HG03066 (cell line): ENCODE measurements at regions not wholly inside any gene's neighbourhood (a gene's known extent, or its start where the extent isn't known, plus 50 kb on each side); places are given as distances from the start of the nearest gene placed in this dataset.
"Not testable (repeated sequence)": the region's sequence is repeated elsewhere in the genome, so short reads cannot be mapped to it uniquely, and the experiment has no call there.

ENCODE experiments used
- ATAC-seq: cut with Tn5 transposase; IDR thresholded peaks from one replicate; pipeline ENCODE4 v1.9.1; 2021; ENCODE audit warnings: low read depth; ENCODE audit not compliant: unreplicated experiment

DNA sequence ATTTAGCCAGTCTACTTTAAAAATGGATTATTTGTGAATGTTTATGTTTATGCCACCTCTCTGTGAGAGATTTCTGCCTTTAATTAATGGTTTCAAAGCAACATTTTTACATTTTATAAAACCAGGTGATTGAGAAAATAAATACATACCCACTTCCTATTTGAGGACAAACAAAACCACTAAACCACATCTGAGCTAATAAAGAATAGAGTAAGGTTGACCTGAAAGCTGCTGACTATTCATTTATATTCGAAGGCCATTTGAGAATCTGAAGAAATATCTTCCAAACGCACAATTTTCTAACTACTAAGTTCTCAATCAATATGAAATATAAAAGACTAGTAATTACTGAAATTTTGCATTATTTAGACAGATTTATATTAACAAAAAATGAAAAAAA, 705.1 kb downstream of the XPNPEP1 start:
- no peak for ATAC-seq

DNA sequence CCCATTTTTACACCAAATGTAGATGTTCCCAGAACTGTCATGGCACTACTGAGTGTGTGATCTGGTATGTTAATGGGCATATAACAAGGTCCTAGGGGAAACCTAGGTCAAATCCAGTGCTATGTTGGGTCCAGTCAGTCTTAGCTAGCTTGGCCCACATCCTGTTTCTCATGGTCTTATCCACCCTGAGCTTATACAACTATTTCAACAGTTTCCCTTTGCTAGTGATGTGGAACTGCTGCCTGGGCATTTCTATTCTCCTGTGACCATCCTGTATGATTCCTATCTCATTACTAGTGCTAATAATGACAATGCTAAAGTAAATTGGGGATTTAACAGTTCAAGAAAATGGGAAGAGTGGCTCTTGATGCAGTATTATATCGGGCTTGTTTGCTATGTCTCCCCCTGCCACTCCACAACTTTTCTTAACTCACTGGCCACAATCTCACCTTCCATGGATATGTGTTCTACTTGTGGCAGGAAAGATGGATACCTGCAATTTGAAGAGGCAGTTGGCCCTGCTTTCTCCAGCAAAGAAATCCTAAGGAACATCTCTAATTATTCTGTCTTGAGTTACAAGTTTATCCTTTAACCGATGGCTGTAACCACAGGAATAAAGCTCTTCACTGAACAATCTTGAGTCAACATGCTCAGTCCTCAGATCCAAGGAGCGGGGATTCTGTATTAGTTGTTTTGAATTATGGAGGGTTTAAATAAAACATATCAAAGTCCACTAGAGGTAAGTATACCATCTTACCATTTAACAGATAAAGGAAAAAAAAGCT, 707.8 kb downstream of the XPNPEP1 start:
- ATAC-seq: no peak

DNA sequence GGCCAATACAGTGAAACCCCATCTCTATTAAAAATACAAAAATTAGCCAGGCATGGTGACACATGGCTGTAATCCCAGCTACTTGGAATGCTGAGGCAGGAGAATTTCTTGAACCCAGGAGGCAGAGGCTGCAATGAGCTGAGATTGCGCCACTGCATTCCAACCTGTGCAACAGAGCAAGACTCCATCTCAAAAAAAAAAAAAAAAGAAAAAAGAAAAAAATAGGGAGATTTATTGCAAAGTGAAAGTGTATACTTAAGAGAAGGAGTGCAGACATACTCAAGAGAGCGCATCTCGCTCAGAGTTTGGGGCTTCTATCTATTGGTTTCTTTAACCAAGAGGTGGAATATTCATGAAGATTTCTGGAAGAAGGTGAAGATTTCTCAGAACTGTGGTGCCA, 708.4 kb downstream of the XPNPEP1 start:
- ATAC-seq: not testable (repeated sequence)

DNA sequence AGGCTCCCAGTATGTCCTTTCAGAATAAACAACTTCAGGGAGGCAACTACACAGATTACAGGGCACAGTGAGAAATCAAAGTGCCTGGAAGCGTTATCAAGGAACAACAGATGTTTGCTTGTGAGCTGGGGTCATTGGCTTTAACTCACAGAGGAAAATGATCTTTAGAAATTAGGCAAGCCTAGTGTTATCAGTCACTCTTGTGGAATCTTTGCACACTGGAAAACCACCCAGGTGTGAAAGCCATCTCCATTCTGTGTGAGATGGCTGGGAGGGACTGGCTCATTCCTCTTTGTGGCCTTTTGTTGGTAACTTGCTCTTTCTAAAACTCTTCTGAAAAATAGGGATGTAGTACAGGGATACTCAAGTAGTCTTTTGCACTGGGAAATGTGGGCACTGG, 716.0 kb downstream of the XPNPEP1 start:
- ATAC-seq: no peak

DNA sequence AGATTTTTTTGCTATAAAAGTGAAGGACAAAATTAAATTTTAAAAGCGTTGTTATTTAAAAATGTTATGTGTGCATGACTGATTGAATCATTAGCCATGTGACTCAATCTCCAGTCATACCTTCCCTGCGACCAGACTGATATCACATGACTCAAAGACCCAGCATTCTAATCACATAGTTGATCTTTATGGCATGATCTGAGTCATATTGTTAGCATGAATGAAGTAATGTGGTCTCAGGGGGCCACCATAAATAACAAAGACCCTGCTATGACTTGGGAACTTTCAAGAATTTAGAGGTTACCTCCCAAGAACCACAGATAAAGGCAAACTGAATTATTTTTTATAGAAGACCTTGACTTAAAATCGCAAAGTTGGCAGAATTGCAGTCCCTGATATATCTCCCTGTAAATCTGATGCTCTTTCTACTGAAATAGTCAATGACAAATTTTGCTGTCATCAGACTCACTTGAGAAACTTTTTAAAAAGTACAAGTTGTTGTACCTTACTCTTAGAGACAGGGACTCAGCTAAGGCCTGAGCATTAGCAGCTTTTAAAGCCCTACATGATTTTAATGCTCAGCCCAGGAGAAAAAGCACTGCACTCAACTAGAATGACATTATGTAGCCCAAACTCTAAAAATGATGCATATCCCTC, 717.3 kb downstream of the XPNPEP1 start:
- no peak for ATAC-seq

DNA sequence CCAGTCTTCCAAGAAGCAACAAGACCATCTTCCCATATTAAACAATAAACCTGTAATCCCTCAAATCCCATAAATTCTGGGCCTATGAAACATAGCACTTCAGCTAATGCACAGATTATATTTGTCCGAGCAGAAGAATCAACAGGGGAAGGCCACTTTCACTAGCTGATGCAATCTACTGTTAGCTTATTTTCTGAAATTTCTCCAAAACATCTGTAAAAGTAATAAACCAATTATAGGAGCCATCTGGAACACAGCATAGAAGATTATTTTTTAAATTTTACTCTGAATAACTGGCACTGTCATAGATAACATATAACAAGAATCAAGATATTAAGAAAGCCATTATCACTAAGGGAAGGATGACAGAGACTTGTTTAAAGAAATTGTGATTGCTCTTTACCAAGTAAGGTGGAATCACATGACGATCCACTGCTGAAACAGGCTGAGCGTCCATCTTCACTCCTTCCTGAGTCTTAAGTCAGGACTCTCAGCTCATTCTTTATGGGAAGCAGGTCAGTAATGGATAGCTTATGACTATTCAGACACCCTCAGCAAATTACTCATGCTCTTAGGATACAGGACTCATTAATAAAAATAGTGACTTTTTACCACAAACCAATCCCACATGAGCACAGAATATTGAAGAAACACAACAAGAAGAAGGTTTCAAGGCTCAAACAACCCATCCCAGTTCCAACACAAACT, 719.5 kb downstream of the XPNPEP1 start:
- ATAC-seq: no peak

DNA sequence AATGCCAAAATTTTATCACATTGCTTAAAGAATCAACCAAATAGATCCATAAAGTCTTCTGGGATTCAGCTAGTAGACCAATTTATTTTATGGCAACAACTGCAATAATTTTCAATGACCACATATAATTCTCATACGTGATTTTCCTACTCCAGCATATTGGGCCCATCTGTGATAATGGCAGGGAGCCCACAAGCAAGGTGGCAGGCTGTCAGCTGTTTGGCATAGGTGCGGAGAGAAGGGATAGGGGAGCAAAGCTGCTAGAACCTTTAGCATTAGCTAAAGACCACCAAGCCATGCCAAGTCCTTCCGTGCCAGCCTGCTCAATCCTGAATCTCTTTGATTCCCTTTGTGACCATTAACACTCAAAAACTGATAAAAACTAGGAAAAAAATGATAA, 721.2 kb downstream of the XPNPEP1 start:
- ATAC-seq: no peak

DNA sequence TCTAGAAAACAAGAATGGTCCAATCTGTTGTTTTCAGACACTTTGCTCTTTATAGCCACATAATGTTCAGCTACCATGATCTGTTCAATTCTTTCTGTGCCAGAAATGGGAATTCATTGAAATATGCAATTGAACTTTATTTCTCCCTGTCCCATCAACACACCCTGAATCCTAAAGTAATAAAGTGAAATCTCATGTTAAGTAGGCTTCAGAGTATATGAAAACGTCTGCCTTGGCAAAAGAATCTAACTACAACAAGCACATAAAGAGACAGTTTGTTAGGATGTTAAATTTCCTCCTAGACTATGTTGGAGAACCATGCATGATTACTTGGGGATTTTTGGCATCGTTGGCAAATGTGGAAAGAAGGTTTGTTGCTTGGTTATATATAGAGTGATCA, 722.7 kb downstream of the XPNPEP1 start:
- ATAC-seq: no peak

DNA sequence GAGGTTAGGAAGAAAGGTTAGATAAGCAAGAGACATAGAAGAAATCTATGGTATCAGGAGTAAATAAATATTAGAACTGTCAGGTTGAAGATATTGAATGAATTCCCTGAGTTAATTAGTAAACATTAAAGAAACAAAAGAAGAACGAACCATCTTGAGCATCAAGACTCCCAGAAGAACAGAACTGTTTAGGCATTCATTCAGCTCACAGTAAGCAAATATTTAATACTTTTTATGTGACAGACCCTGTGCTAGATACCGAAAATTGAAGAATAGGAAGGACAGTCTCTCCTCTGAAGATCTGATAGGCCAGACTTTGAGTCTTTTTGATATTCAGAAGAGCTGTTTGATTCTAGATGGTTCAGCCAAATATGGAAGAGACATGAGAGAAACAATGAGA, 731.5 kb downstream of the XPNPEP1 start:
- ATAC-seq: no peak

DNA sequence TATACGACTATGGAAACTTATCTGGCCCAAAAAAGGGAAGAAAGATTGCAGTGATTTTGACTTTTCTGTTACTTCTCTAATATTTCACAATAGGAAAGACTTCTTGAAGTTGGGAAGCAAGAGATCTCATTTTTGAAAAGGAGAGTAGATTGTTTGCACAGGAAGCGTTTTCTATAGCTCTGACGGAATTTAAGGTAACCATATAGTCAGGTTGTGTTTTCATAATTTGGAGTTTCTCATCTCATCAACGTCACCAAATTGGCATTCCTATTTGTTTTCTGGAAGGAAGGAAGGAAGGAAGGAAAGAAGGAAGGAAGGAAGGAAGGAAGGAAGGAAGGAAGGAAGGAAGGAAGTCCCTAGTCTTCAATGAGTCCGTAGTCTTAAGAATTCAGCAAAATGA, 732.0 kb downstream of the XPNPEP1 start:
- ATAC-seq: no peak

DNA sequence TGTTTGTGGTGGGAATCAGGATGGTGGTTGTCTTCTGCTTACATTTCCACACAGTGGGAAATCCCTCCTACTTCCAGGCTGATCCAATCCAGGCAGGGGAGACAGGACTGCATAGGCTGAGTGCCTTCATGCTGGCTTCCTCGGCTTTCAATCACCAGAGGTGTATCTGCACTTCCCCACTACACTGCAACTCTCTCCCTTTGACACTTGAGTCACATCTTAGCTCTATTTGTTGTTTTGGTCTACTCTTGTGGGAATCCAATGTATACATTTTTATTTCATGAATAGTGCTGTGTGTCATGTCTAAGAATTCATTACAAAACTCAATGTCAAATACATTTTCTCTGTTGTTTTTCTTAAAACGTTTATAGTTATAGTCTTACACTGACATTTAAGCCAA, 735.6 kb downstream of the XPNPEP1 start:
- no peak for ATAC-seq

DNA sequence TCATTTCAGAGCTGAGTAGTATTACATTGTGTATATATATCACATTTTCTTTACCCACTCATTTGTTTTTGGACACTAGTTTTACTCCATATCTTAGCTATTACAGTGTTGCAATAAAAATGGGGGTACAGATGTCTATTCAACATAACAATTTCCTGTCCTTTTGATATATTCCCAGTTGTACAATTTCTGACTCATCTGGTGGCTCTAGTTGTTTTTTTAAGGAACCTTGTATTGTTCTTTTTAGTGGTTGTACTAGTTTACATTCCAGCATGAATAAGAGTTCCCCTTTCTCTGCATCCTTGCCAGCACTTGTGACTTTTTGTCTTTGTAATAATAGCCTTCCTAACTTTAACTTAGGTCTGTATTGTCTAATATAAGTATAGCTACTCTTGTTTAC, 739.9 kb downstream of the XPNPEP1 start:
- ATAC-seq: no peak

DNA sequence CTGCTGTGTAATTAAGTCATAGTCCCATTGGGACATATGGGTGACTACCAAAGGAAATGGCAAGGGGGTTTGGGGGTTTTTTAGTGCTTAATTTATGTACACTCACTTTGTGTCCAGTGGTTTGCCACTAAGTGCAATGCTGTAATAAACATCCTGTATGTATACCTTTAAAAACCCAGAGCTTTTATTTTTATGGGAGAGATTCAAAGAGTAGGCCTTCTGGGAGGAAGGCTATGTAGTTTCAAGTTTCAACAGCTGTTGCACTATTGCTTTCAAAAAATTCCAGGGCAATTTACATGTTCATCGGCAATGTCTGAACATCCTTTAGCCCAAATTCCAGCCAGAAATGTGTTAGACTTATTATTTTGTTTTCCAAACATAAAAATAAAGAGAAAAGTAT, 744.7 kb downstream of the XPNPEP1 start:
- ATAC-seq: no peak

DNA sequence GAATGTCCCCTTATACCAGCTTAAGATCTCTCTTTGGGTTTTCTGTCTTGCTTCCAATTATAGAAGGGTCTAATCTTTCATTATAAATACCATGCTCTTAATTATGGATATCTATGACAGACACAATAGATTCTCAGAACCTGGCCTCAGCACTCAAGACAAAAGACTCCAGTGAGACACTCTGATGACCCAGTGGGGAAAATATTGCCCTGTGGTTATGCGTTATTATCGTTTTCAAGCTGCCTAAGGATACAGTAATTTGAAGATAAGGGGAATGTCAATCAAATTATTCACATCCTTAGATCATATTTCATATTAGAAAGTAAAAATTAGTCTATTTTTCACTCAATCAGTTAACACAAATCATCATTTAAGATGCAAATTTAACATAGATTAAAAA, 748.8 kb downstream of the XPNPEP1 start:
- ATAC-seq: no peak

DNA sequence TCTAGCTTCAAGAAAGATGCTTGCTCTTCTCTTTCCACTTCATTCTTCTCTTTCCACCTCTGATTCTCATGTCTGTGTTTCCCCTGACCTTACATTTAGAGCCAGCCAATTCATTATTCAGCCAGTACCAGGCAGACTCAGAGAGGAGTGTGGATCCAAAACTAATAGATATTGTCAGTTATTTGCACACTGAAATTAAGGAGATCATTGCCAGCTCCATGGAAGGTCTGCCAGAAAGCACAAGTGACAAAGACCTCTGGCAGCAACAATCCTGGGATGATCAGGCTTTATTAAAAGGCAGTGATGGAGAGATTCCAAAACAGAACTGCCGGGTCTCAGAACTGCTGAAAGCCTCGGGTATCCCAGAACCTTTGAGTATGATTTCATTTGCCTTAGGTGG, 749.4 kb downstream of the XPNPEP1 start:
- no peak for ATAC-seq

DNA sequence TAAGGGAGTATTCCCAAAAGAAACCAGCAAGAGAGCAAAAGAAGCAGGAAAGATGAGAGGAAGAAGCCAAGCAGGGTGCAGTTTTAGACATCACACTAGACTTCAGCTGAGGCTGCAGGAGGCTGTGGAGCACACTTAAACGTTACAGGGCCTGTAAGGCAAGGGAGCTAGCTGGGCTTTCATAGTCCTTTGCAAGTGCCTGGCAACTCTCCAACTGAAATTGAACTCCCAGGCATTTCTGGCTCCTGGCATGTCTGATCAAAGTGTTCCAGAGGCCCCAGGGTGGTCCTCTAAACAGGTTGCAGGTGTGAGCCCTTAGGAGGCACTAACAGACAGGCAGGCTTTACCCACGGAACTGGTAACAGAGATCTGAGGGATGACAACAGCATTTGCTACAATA, 750.2 kb downstream of the XPNPEP1 start:
- ATAC-seq: no peak

DNA sequence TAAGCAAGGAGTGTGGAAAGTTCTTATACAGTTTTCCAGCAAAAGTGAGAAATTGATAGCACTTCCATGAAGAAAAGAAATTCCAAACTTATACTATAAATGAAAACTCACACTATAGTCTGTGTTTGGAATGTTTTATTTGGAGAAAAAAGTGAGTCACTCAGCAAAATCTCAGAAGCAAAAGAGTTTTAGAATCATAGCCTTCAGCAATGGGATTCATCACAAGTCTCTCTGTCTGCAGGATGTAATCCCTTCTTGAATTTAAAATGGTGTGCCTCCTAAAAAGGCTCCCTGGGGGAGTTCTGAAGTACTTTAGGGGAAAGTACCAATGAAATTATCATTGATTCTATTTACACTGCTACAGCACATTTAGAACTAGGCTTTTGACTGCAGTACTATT, 756.4 kb downstream of the XPNPEP1 start:
- ATAC-seq: no peak

DNA sequence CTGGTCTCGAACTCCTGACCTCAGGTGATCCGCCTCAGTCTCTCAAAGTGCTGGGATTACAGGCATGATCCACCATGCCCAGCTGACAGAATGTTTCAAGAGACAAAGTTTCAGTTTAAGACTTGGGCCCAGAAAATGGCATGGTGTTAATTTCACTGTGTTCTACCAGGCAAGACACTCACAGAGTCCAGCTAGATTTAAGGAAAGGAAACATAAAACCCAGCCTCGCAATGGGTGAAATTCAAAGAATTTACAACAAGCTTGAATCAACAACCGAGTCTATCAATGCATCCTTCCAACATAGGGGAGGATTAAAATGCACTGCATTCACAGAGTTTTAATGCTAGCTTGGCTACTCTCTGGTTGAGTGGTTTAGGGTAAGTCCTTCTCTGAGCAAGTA, 764.0 kb downstream of the XPNPEP1 start:
- ATAC-seq: no peak

DNA sequence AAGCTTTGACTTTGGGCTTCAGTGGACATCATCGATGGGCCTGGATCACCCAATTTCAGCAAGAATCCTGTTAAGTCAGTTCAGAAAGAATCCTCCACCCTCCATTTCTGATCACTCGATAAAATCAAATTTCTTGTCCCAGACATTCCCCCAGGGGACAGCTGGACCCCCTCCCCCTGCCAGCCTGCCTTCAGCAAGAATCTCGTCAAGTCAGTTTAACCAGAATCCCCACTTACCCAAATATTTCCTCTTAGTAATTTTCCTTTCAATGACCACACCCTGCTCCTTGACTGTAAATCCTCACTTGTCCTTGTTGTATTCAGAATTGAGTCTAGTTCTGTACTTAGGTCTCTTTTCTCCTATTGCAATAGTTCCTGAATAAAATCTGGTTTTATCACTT, 766.9 kb downstream of the XPNPEP1 start:
- ATAC-seq: no peak

DNA sequence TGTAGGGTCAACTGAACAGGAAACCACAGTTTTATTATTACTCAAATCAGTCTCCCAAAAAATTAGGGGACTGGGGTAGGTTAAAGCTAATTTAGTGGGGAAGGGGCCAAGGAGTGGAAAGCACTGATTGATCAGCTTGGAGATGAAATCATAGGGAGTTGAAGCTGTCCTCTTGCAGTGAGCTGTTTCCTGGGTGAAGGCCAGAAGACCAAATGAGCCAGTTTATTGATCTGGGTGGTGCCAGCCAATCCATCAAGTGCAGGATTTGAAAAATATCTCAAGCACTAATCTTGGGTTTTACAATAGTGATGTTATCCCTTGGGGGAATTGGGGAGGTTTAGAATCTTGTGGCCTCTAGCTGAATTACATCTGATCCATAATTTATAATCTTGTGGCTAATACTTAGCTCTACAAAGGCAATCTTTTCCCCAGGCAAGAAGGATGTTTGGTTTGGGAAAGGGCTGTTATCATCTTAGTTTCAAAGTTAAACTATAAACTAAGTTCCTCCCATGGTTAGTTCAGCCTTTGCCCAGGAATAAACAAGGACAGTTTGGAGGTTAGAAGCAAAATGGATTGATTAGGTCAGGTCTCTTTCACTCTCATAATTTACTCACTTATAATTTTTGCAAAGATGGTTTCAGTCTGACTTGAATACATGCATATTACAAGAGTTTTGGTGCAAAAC, 773.5 kb downstream of the XPNPEP1 start:
- ATAC-seq: no peak

DNA sequence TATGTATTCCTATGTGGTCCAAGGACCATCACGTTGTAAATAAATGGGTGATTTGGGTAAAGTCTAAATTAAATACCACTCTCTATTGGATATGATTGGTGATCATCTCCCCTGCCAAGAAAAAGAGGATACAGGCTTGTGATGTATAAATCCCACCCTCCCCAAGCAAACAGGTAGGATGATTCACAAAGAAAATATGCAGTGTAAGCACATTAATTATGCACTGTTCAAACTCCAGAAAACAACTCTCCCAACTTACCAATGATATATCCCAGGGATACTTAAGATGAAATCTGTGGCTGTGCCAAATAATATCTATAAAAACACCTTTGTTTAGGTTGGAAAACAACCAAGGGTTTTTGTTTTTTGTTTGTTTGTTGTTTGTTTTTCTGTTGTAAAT, 795.9 kb downstream of the XPNPEP1 start:
- no peak for ATAC-seq
